ENCODE measurements at regions not wholly inside any gene's neighbourhood (a gene's known extent, or its start where the extent isn't known, plus 50 kb on each side); places are given as distances from the start of the nearest gene placed in this dataset.

GRCh38 chr13:106690779-106691178 is 122.8 kb upstream of the ARGLU1 start:
- Histone ChIP-seq H3K4me1 (ENCODE audit: low read depth, poor library complexity, severe bottlenecking) (no peaks in the 10 kb centered on the region), H3K4me2 (no peak overlapping the region), H2AFZ (ENCODE audit: low read depth) (no peak overlapping the region), H3K4me3 (IDR thresholded peaks at IDR 0.05; ENCODE audit: insufficient read depth, low read depth, low read length) (no peak overlapping the region), H3K36me3 (ENCODE audit: insufficient read depth) (no peaks in the 10 kb centered on the region), H3K27me3 (ENCODE audit: insufficient read depth, low read depth) (no peaks in the 10 kb centered on the region), H3K79me2 (ENCODE audit: insufficient read depth, low read depth) (no peaks in the 10 kb centered on the region), H4K20me1 (ENCODE audit: insufficient read depth) (no peaks in the 10 kb centered on the region), H3K27ac (no peak overlapping the region), H3K9ac (no peak overlapping the region)
- TF ChIP-seq CTCF (conservative IDR thresholded peaks at IDR 0.05; ENCODE audit: low read depth, low read length), result no peak

GRCh38 chr13:106689906-106690305 is 122.0 kb upstream of the ARGLU1 start:
- no peak for TF ChIP-seq CTCF (conservative IDR thresholded peaks at IDR 0.05; ENCODE audit: low read depth, low read length)
- H3K4me2 ChIP-seq, result no peak overlapping the region
- H3K4me3 ChIP-seq (IDR thresholded peaks at IDR 0.05; ENCODE audit: insufficient read depth, low read depth, low read length), result no peak overlapping the region
- H3K36me3 ChIP-seq (ENCODE audit: insufficient read depth), result no peaks in the 10 kb centered on the region
- no peaks in the 10 kb centered on the region for H3K79me2 ChIP-seq (ENCODE audit: insufficient read depth, low read depth)
- H3K9ac ChIP-seq, result no peak overlapping the region
- H3K4me1 ChIP-seq (ENCODE audit: low read depth, poor library complexity, severe bottlenecking), result no peaks in the 10 kb centered on the region
- no peak overlapping the region for H2AFZ ChIP-seq (ENCODE audit: low read depth)
- H4K20me1 ChIP-seq (ENCODE audit: insufficient read depth), result no peaks in the 10 kb centered on the region
- H3K27ac ChIP-seq, result no peak overlapping the region
- H3K27me3 ChIP-seq (ENCODE audit: insufficient read depth, low read depth), result no peaks in the 10 kb centered on the region

- Histone ChIP-seq H3K4me1 (ENCODE audit: low read depth, poor library complexity, severe bottlenecking) (no peaks in the 10 kb centered on the region), H3K27ac (no peak overlapping the region), H2AFZ (ENCODE audit: low read depth) (no peak overlapping the region), H3K9ac (no peak overlapping the region), H4K20me1 (ENCODE audit: insufficient read depth) (no peaks in the 10 kb centered on the region), H3K36me3 (ENCODE audit: insufficient read depth) (no peaks in the 10 kb centered on the region), H3K4me3 (IDR thresholded peaks at IDR 0.05; ENCODE audit: insufficient read depth, low read depth, low read length) (no peak overlapping the region), H3K79me2 (ENCODE audit: insufficient read depth, low read depth) (no peaks in the 10 kb centered on the region), H3K4me2 (no peak overlapping the region), H3K27me3 (ENCODE audit: insufficient read depth, low read depth) (no peaks in the 10 kb centered on the region)
- TF ChIP-seq CTCF (conservative IDR thresholded peaks at IDR 0.05; ENCODE audit: low read depth, low read length), result no peak
These were observed 121.0 kb upstream of the ARGLU1 start for GRCh38 chr13:106688940-106689339.

DNA sequence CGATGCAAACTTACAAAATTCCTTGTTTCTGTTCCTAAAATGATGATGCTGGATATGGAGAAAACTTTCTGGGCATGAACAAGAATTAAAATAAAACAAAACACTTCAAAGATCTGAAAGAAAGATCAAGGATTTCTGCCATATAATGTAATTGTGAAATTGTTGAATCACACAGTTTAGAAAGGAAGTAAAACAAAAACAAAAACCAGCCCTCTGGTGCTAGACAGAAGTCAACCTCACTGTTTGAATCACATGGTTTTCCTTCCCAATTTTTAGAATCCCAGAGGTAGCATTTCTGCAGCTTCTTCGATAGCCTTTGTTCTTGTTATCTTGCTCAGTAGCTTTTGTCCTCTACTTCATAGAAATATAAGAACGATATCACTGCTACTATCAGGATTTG is 118.2 kb upstream of the ARGLU1 start:
- Histone ChIP-seq H3K4me3 (IDR thresholded peaks at IDR 0.05; ENCODE audit: insufficient read depth, low read depth, low read length) (no peak overlapping the region), H3K79me2 (ENCODE audit: insufficient read depth, low read depth) (no peaks in the 10 kb centered on the region), H4K20me1 (ENCODE audit: insufficient read depth) (no peaks in the 10 kb centered on the region), H3K27me3 (ENCODE audit: insufficient read depth, low read depth) (no peaks in the 10 kb centered on the region), H3K4me2 (no peak overlapping the region), H2AFZ (ENCODE audit: low read depth) (no peak overlapping the region), H3K27ac (no peak overlapping the region), H3K4me1 (ENCODE audit: low read depth, poor library complexity, severe bottlenecking) (no peaks in the 10 kb centered on the region), H3K36me3 (ENCODE audit: insufficient read depth) (no peaks in the 10 kb centered on the region), H3K9ac (no peak overlapping the region)
- no peak for TF ChIP-seq CTCF (conservative IDR thresholded peaks at IDR 0.05; ENCODE audit: low read depth, low read length)

GRCh38 chr13:106685143-106685542 is 117.2 kb upstream of the ARGLU1 start:
- Histone ChIP-seq H3K4me3 (IDR thresholded peaks at IDR 0.05; ENCODE audit: insufficient read depth, low read depth, low read length) (no peak overlapping the region), H3K27me3 (ENCODE audit: insufficient read depth, low read depth) (no peaks in the 10 kb centered on the region), H2AFZ (ENCODE audit: low read depth) (no peak overlapping the region), H3K36me3 (ENCODE audit: insufficient read depth) (no peaks in the 10 kb centered on the region), H3K4me1 (ENCODE audit: low read depth, poor library complexity, severe bottlenecking) (no peaks in the 10 kb centered on the region), H3K4me2 (no peak overlapping the region), H4K20me1 (ENCODE audit: insufficient read depth) (no peaks in the 10 kb centered on the region), H3K9ac (no peak overlapping the region), H3K79me2 (ENCODE audit: insufficient read depth, low read depth) (no peaks in the 10 kb centered on the region), H3K27ac (no peak overlapping the region)
- TF ChIP-seq CTCF (conservative IDR thresholded peaks at IDR 0.05; ENCODE audit: low read depth, low read length), result no peak

Measured in KMS-11 (cell line).